H1 (cell line): ENCODE measurements at regions not wholly inside any gene's neighbourhood (a gene's known extent, or its start where the extent isn't known, plus 50 kb on each side); places are given as distances from the start of the nearest gene placed in this dataset.

Experiments used
- ASH2L ChIP-seq: fragments of 200-600, 300-600 bp; sonication (generic); IDR thresholded peaks from one replicate; pipeline ENCODE4 v1.7.1; 2017; ENCODE audit warnings: low read length
- BACH1 ChIP-seq: IDR thresholded peaks from 2 replicates; pipeline ENCODE4 v1.6.1; 2012; ENCODE audit warnings: low read length, improper control_type of control experiment
- GABPA ChIP-seq: IDR thresholded peaks from 2 replicates; pipeline ENCODE4 v1.6.1; 2011; ENCODE audit warnings: mild to moderate bottlenecking, low read length, moderate library complexity, borderline replicate concordance; ENCODE audit not compliant: insufficient read depth
- TF ChIP-seq, protein P1 (sequence below): fragments of 300-600 bp; sonication (generic); IDR thresholded peaks from 2 replicates; pipeline ENCODE4 v1.7.1; 2012; ENCODE audit warnings: low read length, moderate library complexity, mild to moderate bottlenecking, inconsistent platforms; ENCODE audit not compliant: insufficient replicate concordance
- TF ChIP-seq, protein P2 (sequence below), 3 experiments: IDR thresholded peaks; 1 replicate in 2 of 3; 2 replicates in 1 of 3; pipeline versions ENCODE4 v1.5.1 to v1.6.1; 2011; ENCODE audit warnings: low read length in 3 of 3, mild to moderate bottlenecking in 3 of 3, inconsistent platforms in 2 of 3, low read depth in 1 of 3, moderate library complexity in 1 of 3; ENCODE audit not compliant: insufficient read depth in 1 of 3; ENCODE audit errors: control extremely low read depth in 1 of 3

DNA sequence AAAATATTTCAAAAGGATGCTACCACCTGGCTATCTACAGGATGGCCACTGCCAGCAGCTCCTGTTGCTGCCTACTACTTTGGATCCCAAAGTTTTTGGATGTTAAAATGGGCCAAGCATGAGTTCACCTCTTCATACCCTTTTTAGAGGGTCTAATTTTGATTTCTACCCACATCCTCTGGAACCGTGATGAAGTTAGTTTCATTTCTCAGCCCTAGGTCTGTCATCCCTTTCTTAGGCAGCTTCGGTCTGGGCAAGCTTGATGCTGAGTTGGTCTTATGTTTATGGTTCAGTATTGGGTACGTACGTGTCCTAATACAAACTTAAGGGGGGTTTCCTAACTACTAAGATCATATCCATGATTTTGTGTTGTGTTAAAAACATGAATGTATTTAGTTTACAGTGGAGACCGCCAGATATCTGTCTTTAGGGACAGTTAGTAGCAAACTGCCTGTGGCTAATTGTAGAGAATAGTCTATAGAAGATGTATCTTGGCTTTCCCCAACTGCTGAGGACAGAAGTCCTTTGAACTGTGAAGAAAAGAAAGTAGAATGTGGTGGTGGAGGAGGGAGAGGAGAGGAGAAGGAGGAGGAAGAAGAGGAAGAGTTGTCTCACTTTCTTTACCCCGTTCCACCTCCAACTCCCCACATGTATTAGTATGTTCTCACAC is 184.9 kb downstream of the UBE2E3 start (continued):
- TF ChIP-seq, protein P1, sequence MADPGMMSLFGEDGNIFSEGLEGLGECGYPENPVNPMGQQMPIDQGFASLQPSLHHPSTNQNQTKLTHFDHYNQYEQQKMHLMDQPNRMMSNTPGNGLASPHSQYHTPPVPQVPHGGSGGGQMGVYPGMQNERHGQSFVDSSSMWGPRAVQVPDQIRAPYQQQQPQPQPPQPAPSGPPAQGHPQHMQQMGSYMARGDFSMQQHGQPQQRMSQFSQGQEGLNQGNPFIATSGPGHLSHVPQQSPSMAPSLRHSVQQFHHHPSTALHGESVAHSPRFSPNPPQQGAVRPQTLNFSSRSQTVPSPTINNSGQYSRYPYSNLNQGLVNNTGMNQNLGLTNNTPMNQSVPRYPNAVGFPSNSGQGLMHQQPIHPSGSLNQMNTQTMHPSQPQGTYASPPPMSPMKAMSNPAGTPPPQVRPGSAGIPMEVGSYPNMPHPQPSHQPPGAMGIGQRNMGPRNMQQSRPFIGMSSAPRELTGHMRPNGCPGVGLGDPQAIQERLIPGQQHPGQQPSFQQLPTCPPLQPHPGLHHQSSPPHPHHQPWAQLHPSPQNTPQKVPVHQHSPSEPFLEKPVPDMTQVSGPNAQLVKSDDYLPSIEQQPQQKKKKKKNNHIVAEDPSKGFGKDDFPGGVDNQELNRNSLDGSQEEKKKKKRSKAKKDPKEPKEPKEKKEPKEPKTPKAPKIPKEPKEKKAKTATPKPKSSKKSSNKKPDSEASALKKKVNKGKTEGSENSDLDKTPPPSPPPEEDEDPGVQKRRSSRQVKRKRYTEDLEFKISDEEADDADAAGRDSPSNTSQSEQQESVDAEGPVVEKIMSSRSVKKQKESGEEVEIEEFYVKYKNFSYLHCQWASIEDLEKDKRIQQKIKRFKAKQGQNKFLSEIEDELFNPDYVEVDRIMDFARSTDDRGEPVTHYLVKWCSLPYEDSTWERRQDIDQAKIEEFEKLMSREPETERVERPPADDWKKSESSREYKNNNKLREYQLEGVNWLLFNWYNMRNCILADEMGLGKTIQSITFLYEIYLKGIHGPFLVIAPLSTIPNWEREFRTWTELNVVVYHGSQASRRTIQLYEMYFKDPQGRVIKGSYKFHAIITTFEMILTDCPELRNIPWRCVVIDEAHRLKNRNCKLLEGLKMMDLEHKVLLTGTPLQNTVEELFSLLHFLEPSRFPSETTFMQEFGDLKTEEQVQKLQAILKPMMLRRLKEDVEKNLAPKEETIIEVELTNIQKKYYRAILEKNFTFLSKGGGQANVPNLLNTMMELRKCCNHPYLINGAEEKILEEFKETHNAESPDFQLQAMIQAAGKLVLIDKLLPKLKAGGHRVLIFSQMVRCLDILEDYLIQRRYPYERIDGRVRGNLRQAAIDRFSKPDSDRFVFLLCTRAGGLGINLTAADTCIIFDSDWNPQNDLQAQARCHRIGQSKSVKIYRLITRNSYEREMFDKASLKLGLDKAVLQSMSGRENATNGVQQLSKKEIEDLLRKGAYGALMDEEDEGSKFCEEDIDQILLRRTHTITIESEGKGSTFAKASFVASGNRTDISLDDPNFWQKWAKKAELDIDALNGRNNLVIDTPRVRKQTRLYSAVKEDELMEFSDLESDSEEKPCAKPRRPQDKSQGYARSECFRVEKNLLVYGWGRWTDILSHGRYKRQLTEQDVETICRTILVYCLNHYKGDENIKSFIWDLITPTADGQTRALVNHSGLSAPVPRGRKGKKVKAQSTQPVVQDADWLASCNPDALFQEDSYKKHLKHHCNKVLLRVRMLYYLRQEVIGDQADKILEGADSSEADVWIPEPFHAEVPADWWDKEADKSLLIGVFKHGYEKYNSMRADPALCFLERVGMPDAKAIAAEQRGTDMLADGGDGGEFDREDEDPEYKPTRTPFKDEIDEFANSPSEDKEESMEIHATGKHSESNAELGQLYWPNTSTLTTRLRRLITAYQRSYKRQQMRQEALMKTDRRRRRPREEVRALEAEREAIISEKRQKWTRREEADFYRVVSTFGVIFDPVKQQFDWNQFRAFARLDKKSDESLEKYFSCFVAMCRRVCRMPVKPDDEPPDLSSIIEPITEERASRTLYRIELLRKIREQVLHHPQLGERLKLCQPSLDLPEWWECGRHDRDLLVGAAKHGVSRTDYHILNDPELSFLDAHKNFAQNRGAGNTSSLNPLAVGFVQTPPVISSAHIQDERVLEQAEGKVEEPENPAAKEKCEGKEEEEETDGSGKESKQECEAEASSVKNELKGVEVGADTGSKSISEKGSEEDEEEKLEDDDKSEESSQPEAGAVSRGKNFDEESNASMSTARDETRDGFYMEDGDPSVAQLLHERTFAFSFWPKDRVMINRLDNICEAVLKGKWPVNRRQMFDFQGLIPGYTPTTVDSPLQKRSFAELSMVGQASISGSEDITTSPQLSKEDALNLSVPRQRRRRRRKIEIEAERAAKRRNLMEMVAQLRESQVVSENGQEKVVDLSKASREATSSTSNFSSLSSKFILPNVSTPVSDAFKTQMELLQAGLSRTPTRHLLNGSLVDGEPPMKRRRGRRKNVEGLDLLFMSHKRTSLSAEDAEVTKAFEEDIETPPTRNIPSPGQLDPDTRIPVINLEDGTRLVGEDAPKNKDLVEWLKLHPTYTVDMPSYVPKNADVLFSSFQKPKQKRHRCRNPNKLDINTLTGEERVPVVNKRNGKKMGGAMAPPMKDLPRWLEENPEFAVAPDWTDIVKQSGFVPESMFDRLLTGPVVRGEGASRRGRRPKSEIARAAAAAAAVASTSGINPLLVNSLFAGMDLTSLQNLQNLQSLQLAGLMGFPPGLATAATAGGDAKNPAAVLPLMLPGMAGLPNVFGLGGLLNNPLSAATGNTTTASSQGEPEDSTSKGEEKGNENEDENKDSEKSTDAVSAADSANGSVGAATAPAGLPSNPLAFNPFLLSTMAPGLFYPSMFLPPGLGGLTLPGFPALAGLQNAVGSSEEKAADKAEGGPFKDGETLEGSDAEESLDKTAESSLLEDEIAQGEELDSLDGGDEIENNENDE = no peak
- TF ChIP-seq BACH1 (no peak), GABPA (no peak), ASH2L (no peak)
- TF ChIP-seq, protein P2, sequence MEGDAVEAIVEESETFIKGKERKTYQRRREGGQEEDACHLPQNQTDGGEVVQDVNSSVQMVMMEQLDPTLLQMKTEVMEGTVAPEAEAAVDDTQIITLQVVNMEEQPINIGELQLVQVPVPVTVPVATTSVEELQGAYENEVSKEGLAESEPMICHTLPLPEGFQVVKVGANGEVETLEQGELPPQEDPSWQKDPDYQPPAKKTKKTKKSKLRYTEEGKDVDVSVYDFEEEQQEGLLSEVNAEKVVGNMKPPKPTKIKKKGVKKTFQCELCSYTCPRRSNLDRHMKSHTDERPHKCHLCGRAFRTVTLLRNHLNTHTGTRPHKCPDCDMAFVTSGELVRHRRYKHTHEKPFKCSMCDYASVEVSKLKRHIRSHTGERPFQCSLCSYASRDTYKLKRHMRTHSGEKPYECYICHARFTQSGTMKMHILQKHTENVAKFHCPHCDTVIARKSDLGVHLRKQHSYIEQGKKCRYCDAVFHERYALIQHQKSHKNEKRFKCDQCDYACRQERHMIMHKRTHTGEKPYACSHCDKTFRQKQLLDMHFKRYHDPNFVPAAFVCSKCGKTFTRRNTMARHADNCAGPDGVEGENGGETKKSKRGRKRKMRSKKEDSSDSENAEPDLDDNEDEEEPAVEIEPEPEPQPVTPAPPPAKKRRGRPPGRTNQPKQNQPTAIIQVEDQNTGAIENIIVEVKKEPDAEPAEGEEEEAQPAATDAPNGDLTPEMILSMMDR (IDR thresholded peaks at IDR 0.05; ENCODE audit: control extremely low read depth in 1 of 3, insufficient read depth in 1 of 3, low read depth in 1 of 3, low read length in 3 of 3) = no peak
